Mesodermal cell (in vitro differentiated cells): ENCODE measurements at regions not wholly inside any gene's neighbourhood (a gene's known extent, or its start where the extent isn't known, plus 50 kb on each side); places are given as distances from the start of the nearest gene placed in this dataset.
"Not testable (repeated sequence)": the region's sequence is repeated elsewhere in the genome, so short reads cannot be mapped to it uniquely, and the experiment has no call there.

Source experiments
- H3K27ac ChIP-seq: 2 replicates; pipeline ENCODE4 v1.7.0; 2013; ENCODE audit warnings: mild to moderate bottlenecking, low read depth, low read length, moderate library complexity; ENCODE audit not compliant: severe bottlenecking
- H3K36me3 ChIP-seq: 2 replicates; pipeline ENCODE4 v1.7.1; 2013; ENCODE audit warnings: mild to moderate bottlenecking, low read length, moderate library complexity; ENCODE audit not compliant: control insufficient read depth, insufficient read depth
- H3K4me1 ChIP-seq: one replicate; pipeline ENCODE4 v1.7.1; 2013; ENCODE audit warnings: mild to moderate bottlenecking, low read length; ENCODE audit not compliant: insufficient read depth, control insufficient read depth, poor library complexity, severe bottlenecking
- H3K4me3 ChIP-seq: 2 replicates; pipeline ENCODE4 v1.7.0; 2013; ENCODE audit warnings: low read length, control low read depth, mild to moderate bottlenecking; ENCODE audit not compliant: insufficient read depth, poor library complexity, severe bottlenecking; ENCODE audit errors: extremely low read depth
- H3K9me3 ChIP-seq: 2 replicates; pipeline ENCODE4 v1.7.1; 2013; ENCODE audit warnings: mild to moderate bottlenecking, low read length, moderate library complexity; ENCODE audit not compliant: control insufficient read depth
- WGBS, 2 experiments: methylation state at CpG; one replicate each; pipeline ENCODE4 v1.1.5; 2013; ENCODE audit warnings: missing lambda C conversion rate in 2 of 2; ENCODE audit not compliant: insufficient coverage in 2 of 2; 5-methylcytosine and 5-hydroxymethylcytosine counted together

- no peaks in the 10 kb centered on the region for H3K4me1 ChIP-seq
- H3K9me3 ChIP-seq = no peaks in the 10 kb centered on the region
- H3K36me3 ChIP-seq = no peaks in the 10 kb centered on the region
- no peak overlapping the region for H3K27ac ChIP-seq
- no peak overlapping the region for H3K4me3 ChIP-seq
These were observed 1356.2 kb upstream of the NXPH2 start for GRCh38 chr2:140136366-140136765.

GRCh38 chr2:140128909-140129308 is 1348.7 kb upstream of the NXPH2 start:
- no peaks in the 10 kb centered on the region for H3K9me3 ChIP-seq
- 62 to 77% methylated on average over 1 to 2 of the region's 2 CpGs for WGBS, 2 experiments
- no peak overlapping the region for H3K4me3 ChIP-seq

DNA sequence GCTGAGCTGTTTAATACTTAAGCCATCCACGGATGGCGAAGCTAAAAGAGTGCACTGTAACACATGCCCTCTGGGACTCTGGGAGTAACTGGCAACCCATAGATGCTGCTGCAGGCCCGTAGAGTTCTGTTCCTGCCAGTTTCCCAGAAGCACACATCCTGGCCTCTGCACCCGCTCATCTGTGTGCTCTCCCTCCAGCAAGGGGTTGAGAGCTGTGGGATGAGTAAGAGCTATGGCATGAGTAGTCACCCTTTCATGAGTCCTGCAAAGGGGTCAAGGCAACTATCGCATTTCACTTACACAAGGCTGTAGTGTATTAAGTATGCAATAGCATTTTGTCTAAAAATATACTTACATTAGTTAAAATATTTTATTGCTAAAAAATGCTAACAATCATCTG is 1341.8 kb upstream of the NXPH2 start:
- Histone ChIP-seq H3K4me3 (no peak overlapping the region), H3K4me1 (no peaks in the 10 kb centered on the region), H3K9me3 (no peaks in the 10 kb centered on the region), H3K27ac (no peak overlapping the region), H3K36me3 (no peaks in the 10 kb centered on the region)
- 84 to 94% methylated on average over 3 of the region's 5 CpGs for WGBS, 2 experiments

More at GRCh38 chr2:140128909-140129308, 1348.7 kb upstream of the NXPH2 start:
- H3K27ac ChIP-seq = no peak overlapping the region
- H3K4me1 ChIP-seq = no peaks in the 10 kb centered on the region
- H3K36me3 ChIP-seq = no peaks in the 10 kb centered on the region

- Histone ChIP-seq H3K27ac (no peak overlapping the region), H3K4me3 (no peak overlapping the region), H3K36me3 (no peaks in the 10 kb centered on the region), H3K4me1 (no peaks in the 10 kb centered on the region), H3K9me3 (no peaks in the 10 kb centered on the region)
- no CpG with 5 or more reads among the region's 1 CpG for WGBS, 2 experiments
These were observed 1337.2 kb upstream of the NXPH2 start for GRCh38 chr2:140117386-140117785.

- no peaks in the 10 kb centered on the region for H3K9me3 ChIP-seq
- H3K27ac ChIP-seq = no peak overlapping the region
- no peak overlapping the region for H3K4me3 ChIP-seq
- H3K36me3 ChIP-seq = no peaks in the 10 kb centered on the region
- WGBS, 2 experiments = 85 to 88% methylated on average over 2 to 3 of the region's 5 CpGs
- H3K4me1 ChIP-seq = no peaks in the 10 kb centered on the region
These were observed 1328.7 kb upstream of the NXPH2 start for GRCh38 chr2:140108706-140109475.

DNA sequence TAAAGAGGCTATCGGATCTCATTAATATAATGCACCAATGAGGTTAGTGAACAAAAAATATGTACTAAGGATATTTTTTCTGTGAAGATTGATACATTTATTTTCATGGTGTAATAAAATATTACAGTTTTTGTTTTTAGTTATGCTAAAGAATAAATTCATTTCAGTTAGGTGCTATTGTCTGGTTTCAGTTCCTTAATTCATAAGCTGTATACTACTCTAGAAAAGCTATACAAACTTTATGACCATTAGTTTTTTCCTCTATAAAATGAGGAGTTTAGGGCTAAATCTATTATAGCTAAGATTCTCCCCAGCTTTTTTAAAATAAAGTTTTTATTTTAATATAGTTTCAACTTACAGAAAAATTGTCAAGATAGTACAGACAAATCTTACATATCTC is 1311.7 kb upstream of the NXPH2 start:
- no peaks in the 10 kb centered on the region for H3K9me3 ChIP-seq
- no peaks in the 10 kb centered on the region for H3K4me1 ChIP-seq
- no peaks in the 10 kb centered on the region for H3K36me3 ChIP-seq
- no peak overlapping the region for H3K27ac ChIP-seq
- H3K4me3 ChIP-seq = no peak overlapping the region
- WGBS, 2 experiments = no CpG with 5 or more reads among the region's 1 CpG

DNA sequence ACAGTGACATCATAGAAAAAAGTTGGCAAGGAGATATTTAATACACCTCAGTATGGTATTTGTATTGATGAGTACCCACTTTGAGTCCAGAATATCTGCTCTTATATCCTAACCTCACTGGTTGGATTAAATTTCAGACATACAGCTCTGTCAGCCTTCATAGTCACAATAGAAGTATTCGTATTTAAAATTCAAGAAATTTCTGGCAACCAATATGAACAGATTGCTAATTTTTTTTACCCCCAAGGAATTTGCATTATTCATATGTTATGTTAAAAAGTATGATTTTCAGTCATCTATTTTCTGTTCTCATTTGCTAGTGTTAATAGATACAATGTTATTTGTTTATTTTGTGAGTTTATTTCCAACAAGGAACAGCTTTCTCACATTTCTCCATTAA is 1306.8 kb upstream of the NXPH2 start:
- Histone ChIP-seq H3K4me1 (no peaks in the 10 kb centered on the region), H3K36me3 (no peaks in the 10 kb centered on the region), H3K27ac (no peak overlapping the region), H3K9me3 (no peaks in the 10 kb centered on the region), H3K4me3 (no peak overlapping the region)
- no CpG with 5 or more reads among the region's 1 CpG for WGBS, 2 experiments

- Histone ChIP-seq H3K27ac (no peak overlapping the region), H3K36me3 (no peaks in the 10 kb centered on the region), H3K4me1 (no peaks in the 10 kb centered on the region), H3K9me3 (no peaks in the 10 kb centered on the region), H3K4me3 (no peak overlapping the region)
These were observed 1305.5 kb upstream of the NXPH2 start for GRCh38 chr2:140085674-140086073.

GRCh38 chr2:140079038-140079437 is 1298.8 kb upstream of the NXPH2 start:
- no peaks in the 10 kb centered on the region for H3K36me3 ChIP-seq
- no peaks in the 10 kb centered on the region for H3K4me1 ChIP-seq
- H3K27ac ChIP-seq = no peak overlapping the region
- H3K4me3 ChIP-seq = no peak overlapping the region
- H3K9me3 ChIP-seq = no peaks in the 10 kb centered on the region

DNA sequence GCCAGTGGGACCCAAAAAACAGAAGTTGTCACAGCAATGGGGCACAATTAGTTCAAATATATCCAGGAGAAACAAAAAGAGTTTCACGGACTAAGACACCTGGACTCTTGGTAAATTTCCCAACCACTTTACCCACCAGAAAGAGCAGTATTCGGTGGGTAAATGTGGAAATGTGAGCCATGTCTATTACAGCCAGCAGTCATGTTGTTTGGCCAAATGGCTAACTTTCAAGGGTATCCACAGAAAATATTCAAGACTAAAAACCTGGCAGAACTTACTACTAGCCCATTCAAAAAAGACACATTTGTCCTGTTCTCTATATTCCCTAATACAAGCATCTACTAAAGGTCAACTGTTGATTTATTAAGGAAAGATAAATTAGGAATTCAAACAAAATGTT is 1296.0 kb upstream of the NXPH2 start:
- no peaks in the 10 kb centered on the region for H3K36me3 ChIP-seq
- WGBS, 2 experiments = no CpG with 5 or more reads among the region's 2 CpGs
- H3K9me3 ChIP-seq = no peaks in the 10 kb centered on the region
- no peak overlapping the region for H3K4me3 ChIP-seq
- no peaks in the 10 kb centered on the region for H3K4me1 ChIP-seq
- no peak overlapping the region for H3K27ac ChIP-seq

- H3K27ac ChIP-seq, H3K36me3 ChIP-seq, H3K4me3 ChIP-seq, H3K4me1 ChIP-seq, H3K9me3 ChIP-seq: not testable (repeated sequence)
- WGBS, 2 experiments = 95 to 97% methylated on average over 27 to 30 of the region's 30 CpGs
These were observed 1293.6 kb upstream of the NXPH2 start for GRCh38 chr2:140073763-140074162.
